B cell (primary cell): ENCODE measurements at regions not wholly inside any gene's neighbourhood (a gene's known extent, or its start where the extent isn't known, plus 50 kb on each side); places are given as distances from the start of the nearest gene placed in this dataset.

Experiments
- ATAC-seq: fragments of 200-7000 bp; cut with Tn5 transposase; one replicate; pipeline ENCODE4 v1.10.0; 2021; ENCODE audit warnings: low read depth, mild to moderate bottlenecking, moderate number of reproducible peaks, moderate library complexity
- CTCF ChIA-PET: fragments of 350-600 bp; sonication (Branson Sonifier 250); formaldehyde crosslinking; loops from one replicate; lab custom pipeline; 2021; ENCODE audit warnings: antibody characterized with exemption, inconsistent platforms; lab: Charles Lee
- POLR2A ChIA-PET: fragments of 350-600 bp; sonication (Branson Sonifier 250); formaldehyde crosslinking; loops from one replicate; lab custom pipeline; 2021; ENCODE audit warnings: antibody characterized with exemption; lab: Charles Lee
- DNase-seq: peaks from one replicate; pipeline ENCODE4 v3.0.0; 2013
- H2AFZ ChIP-seq: 2 replicates; pipeline ENCODE4 v1.6.1; 2012; ENCODE audit warnings: mild to moderate bottlenecking, low read depth, low read length; ENCODE audit not compliant: insufficient read depth, poor library complexity, severe bottlenecking
- H3K27ac ChIP-seq, 2 donors: 1 replicate in 1 of 2; 2 replicates in 1 of 2; pipeline ENCODE4 v1.5.1; 2012 to 2013; ENCODE audit warnings: low read length in 2 of 2, mild to moderate bottlenecking in 2 of 2, moderate library complexity in 1 of 2
- H3K27me3 ChIP-seq, 4 experiments: fragments of 200-600 bp in 1 of 4; sonication (generic) in 1 of 4; replicated peaks in 1 of 4; 1 replicate in 2 of 4; 2 replicates in 2 of 4; pipeline versions ENCODE4 v1.6.1 to v1.7.0; 2013 to 2016; ENCODE audit warnings: low read length in 3 of 4, mild to moderate bottlenecking in 2 of 4, mixed read lengths in 1 of 4, moderate library complexity in 1 of 4; ENCODE audit not compliant: insufficient read depth in 4 of 4, control insufficient read depth in 3 of 4; ENCODE audit errors: control extremely low read depth in 1 of 4
- H3K36me3 ChIP-seq, 2 experiments: replicated peaks in 1 of 2; 1 replicate in 1 of 2; 2 replicates in 1 of 2; pipeline versions ENCODE4 v1.6.1 to v1.7.1; 2013; ENCODE audit warnings: low read length in 1 of 2; ENCODE audit not compliant: insufficient read depth in 2 of 2, control insufficient read depth in 1 of 2; ENCODE audit errors: control extremely low read depth in 1 of 2, extremely low read depth in 1 of 2
- H3K4me1 ChIP-seq, 2 donors: fragments of 200-600 bp in 1 of 2; sonication (generic) in 1 of 2; 1 replicate in 1 of 2; 2 replicates in 1 of 2; pipeline versions ENCODE4 v1.5.1 to v1.6.1; 2013 to 2017; ENCODE audit warnings: low read length in 2 of 2; ENCODE audit not compliant: control insufficient read depth in 2 of 2, insufficient read depth in 2 of 2
- H3K4me2 ChIP-seq: replicated peaks from 2 replicates; pipeline ENCODE3; 2012; ENCODE audit warnings: mild to moderate bottlenecking, low read depth, low read length; ENCODE audit not compliant: poor library complexity, severe bottlenecking
- H3K4me3 ChIP-seq, 5 experiments: fragments of 200-600 bp in 1 of 5; sonication (generic) in 1 of 5; 1 replicate in 3 of 5; 2 replicates in 2 of 5; pipeline versions ENCODE4 v1.5.1 to v1.7.0; 2011 to 2016; ENCODE audit warnings: low read length in 4 of 5, mild to moderate bottlenecking in 4 of 5, low read depth in 2 of 5, control low read depth in 1 of 5, moderate library complexity in 1 of 5; ENCODE audit not compliant: insufficient read depth in 1 of 5; ENCODE audit errors: control extremely low read depth in 1 of 5, extremely low read depth in 1 of 5
- H3K79me2 ChIP-seq: fragments of 200-600 bp; sonication (generic); one replicate; pipeline ENCODE4 v1.6.0; 2016; ENCODE audit warnings: low read length; ENCODE audit not compliant: control insufficient read depth, insufficient read depth
- H3K9ac ChIP-seq: fragments of 200-600 bp; sonication (generic); 2 replicates; pipeline ENCODE4 v1.6.1; 2017; ENCODE audit warnings: mild to moderate bottlenecking, low read length, moderate library complexity
- H3K9me3 ChIP-seq, 3 donors: one replicate each; pipeline versions ENCODE4 v1.6.1 to v1.7.1; 2013; ENCODE audit warnings: low read length in 2 of 3; ENCODE audit not compliant: control insufficient read depth in 2 of 3, insufficient read depth in 1 of 3; ENCODE audit errors: control extremely low read depth in 1 of 3
- H4K20me1 ChIP-seq: 2 replicates; pipeline ENCODE4 v1.6.0; 2012; ENCODE audit warnings: mild to moderate bottlenecking, low read length; ENCODE audit not compliant: insufficient read depth, control insufficient read depth, poor library complexity, severe bottlenecking
- H3K27ac Mint-ChIP-seq: one replicate; pipeline ENCODE4 v1.8.0; 2021; ENCODE audit warnings: mixed read lengths
- H3K27me3 Mint-ChIP-seq: one replicate; pipeline ENCODE4 v1.8.0; 2021; ENCODE audit warnings: mixed read lengths
- H3K4me1 Mint-ChIP-seq: one replicate; pipeline ENCODE4 v1.8.0; 2021; ENCODE audit warnings: mixed read lengths
- H3K4me3 Mint-ChIP-seq: one replicate; pipeline ENCODE4 v1.8.0; 2021; ENCODE audit warnings: mixed read lengths
- H3K9me3 Mint-ChIP-seq: one replicate; pipeline ENCODE4 v1.8.0; 2022; ENCODE audit warnings: mixed read lengths; ENCODE audit not compliant: insufficient read depth
- CTCF ChIP-seq: fragments of 200-600 bp; IDR thresholded peaks from one replicate; pipeline ENCODE4 v1.8.0; 2022; ENCODE audit warnings: antibody characterized with exemption, mild to moderate bottlenecking
- EZH2 ChIP-seq: IDR thresholded peaks from 2 replicates; pipeline ENCODE4 v1.6.1; 2012; ENCODE audit warnings: borderline replicate concordance, low read depth, mild to moderate bottlenecking, moderate library complexity, low read length; ENCODE audit not compliant: insufficient read depth, poor library complexity, severe bottlenecking
- WGBS: methylation state at CpG from one replicate; pipeline ENCODE4 v1.1.5; 2013; ENCODE audit warnings: missing lambda C conversion rate; ENCODE audit not compliant: insufficient coverage; 5-methylcytosine and 5-hydroxymethylcytosine counted together
- intact Hi-C: fragments of 100-400 bp; cut with micrococcal nuclease; formaldehyde crosslinking; loops from one replicate; pipeline ENCODE4 v1.10.0; 2022

- Histone ChIP-seq H3K36me3 (no peaks in the 10 kb centered on the region), H3K9ac (no peak overlapping the region), H3K27me3 (no peaks in the 10 kb centered on the region), H4K20me1 (no peaks in the 10 kb centered on the region), H3K4me1 (no peaks in the 10 kb centered on the region), H2AFZ (no peak overlapping the region), H3K79me2 (no peaks in the 10 kb centered on the region), H3K4me3 (no peak overlapping the region), H3K27ac (no peak overlapping the region), H3K4me2 (no peak overlapping the region), H3K9me3 (peaks cover 0 to 2% (median 0%) of the 10 kb centered on the region in 3 donors)
- no CpG with 5 or more reads among the region's 4 CpGs for WGBS
- Mint-ChIP-seq H3K4me3 (no peak overlapping the region), H3K27ac (no peak overlapping the region), H3K4me1 (no peaks in the 10 kb centered on the region), H3K27me3 (no peaks in the 10 kb centered on the region), H3K9me3 (peaks cover 2% of the 10 kb centered on the region)
- ATAC-seq (no peak), DNase-seq (no peak)
- POLR2A ChIA-PET: no interaction called here
- intact Hi-C loops: no loop called here
- CTCF ChIA-PET: no interaction called here
- TF ChIP-seq CTCF (no peak), EZH2 (no peak)
Observed at GRCh38 chr16:60582528-60582927, 1453.7 kb downstream of the CDH8 start.

GRCh38 chr16:60566901-60567300 lies 1469.3 kb downstream of the CDH8 start:
- no peak for DNase-seq
- Histone ChIP-seq H3K79me2 (no peaks in the 10 kb centered on the region), H3K9me3 (peaks cover 0 to 2% (median 0%) of the 10 kb centered on the region in 3 donors), H3K4me2 (no peak overlapping the region), H3K4me3 (no peak overlapping the region), H3K9ac (no peak overlapping the region), H4K20me1 (no peaks in the 10 kb centered on the region), H3K27ac (no peak overlapping the region), H3K27me3 (no peaks in the 10 kb centered on the region), H3K4me1 (no peaks in the 10 kb centered on the region), H2AFZ (no peak overlapping the region), H3K36me3 (no peaks in the 10 kb centered on the region)
- intact Hi-C loops: no loop called here
- H3K27me3 Mint-ChIP-seq: no peaks in the 10 kb centered on the region
- CTCF ChIA-PET: no interaction called here
- TF ChIP-seq CTCF (no peak), EZH2 (no peak)
- no peak overlapping the region for H3K4me3 Mint-ChIP-seq
- no peaks in the 10 kb centered on the region for H3K4me1 Mint-ChIP-seq
- ATAC-seq: no peak
- POLR2A ChIA-PET: no interaction called here
- H3K27ac Mint-ChIP-seq: no peak overlapping the region
- peaks cover 4% of the 10 kb centered on the region for H3K9me3 Mint-ChIP-seq
